GM18858 (cell line): ENCODE measurements at regions not wholly inside any gene's neighbourhood (a gene's known extent, or its start where the extent isn't known, plus 50 kb on each side); places are given as distances from the start of the nearest gene placed in this dataset.

Experiments used
- ATAC-seq: cut with Tn5 transposase; IDR thresholded peaks from one replicate; pipeline ENCODE4 v1.9.1; 2021; ENCODE audit not compliant: unreplicated experiment

- ATAC-seq, result no peak
Observed at GRCh38 chr1:212189352-212189738, 95.9 kb upstream of the PPP2R5A start.

GRCh38 chr1:212190169-212190568 is 95.0 kb upstream of the PPP2R5A start:
- ATAC-seq, result no peak

- ATAC-seq, result no peak
Observed at GRCh38 chr1:212192261-212192998, 92.8 kb upstream of the PPP2R5A start.

GRCh38 chr1:212196355-212196754 is 88.9 kb upstream of the PPP2R5A start:
- ATAC-seq, result no peak

GRCh38 chr1:212201461-212201860 is 83.7 kb upstream of the PPP2R5A start:
- no peak for ATAC-seq

- ATAC-seq, result no peak
Observed at GRCh38 chr1:212203630-212204029, 81.6 kb upstream of the PPP2R5A start.

- ATAC-seq, result no peak
Observed at GRCh38 chr1:212205006-212205405, 80.2 kb upstream of the PPP2R5A start.

GRCh38 chr1:212205843-212206242 is 79.4 kb upstream of the PPP2R5A start:
- ATAC-seq, result no peak

GRCh38 chr1:212207118-212207517 is 78.1 kb upstream of the PPP2R5A start:
- no peak for ATAC-seq

- no peak for ATAC-seq
Observed at GRCh38 chr1:212207822-212208520, 77.2 kb upstream of the PPP2R5A start.

GRCh38 chr1:212208978-212209644 is 76.1 kb upstream of the PPP2R5A start:
- ATAC-seq, result no peak

- no peak for ATAC-seq
Observed at GRCh38 chr1:212211371-212211770, 73.8 kb upstream of the PPP2R5A start.

- ATAC-seq, result no peak
Observed at GRCh38 chr1:212212343-212212742, 72.9 kb upstream of the PPP2R5A start.

- ATAC-seq, result no peak
Observed at GRCh38 chr1:212212906-212213305, 72.3 kb upstream of the PPP2R5A start.

GRCh38 chr1:212213784-212214183 is 71.4 kb upstream of the PPP2R5A start:
- no peak for ATAC-seq

- ATAC-seq, result no peak
Observed at GRCh38 chr1:212214325-212214724, 70.9 kb upstream of the PPP2R5A start.

GRCh38 chr1:212215910-212216309 is 69.3 kb upstream of the PPP2R5A start:
- ATAC-seq, result no peak

GRCh38 chr1:212217633-212218032 is 67.6 kb upstream of the PPP2R5A start:
- ATAC-seq, result no peak

GRCh38 chr1:212218065-212218464 is 67.1 kb upstream of the PPP2R5A start:
- ATAC-seq, result no peak

GRCh38 chr1:212218911-212219310 is 66.3 kb upstream of the PPP2R5A start:
- peak; percentile 96 for ATAC-seq

- no peak for ATAC-seq
Observed at GRCh38 chr1:212219679-212220463, 65.3 kb upstream of the PPP2R5A start.
